ENCODE measurements at regions not wholly inside any gene's neighbourhood (a gene's known extent, or its start where the extent isn't known, plus 50 kb on each side); places are given as distances from the start of the nearest gene placed in this dataset.

DNA sequence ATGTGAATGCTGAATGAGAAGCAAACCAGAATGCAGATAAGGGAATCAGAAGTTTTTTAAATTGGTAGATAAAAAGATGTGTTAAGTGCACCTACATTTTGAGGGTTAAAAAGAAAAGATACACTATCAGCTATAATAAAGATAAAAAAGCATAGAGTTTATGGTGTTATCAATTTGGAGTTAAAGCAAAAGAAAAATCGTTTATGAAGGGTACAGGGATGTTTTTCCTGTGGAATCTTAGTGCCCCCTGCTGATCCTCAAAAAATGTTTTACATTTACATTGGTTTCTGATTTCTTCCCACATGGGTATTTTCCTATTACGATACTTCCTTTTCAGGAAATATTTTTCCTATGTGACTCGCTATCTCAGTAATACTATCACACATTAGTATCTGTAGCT lies 293.5 kb downstream of the MRPL39 start:
- Histone ChIP-seq H3K4me1 (ENCODE audit: low read length) (peaks cover 11% of the 10 kb centered on the region), H3K9ac (ENCODE audit: low read length) (peak overlapping the region; percentile 52), H3K27ac (ENCODE audit: low read length) (no peak overlapping the region), H3K36me3 (replicated peaks; ENCODE audit: low read depth, low read length) (peaks cover 12% of the 10 kb centered on the region), H3K79me2 (ENCODE audit: low read length) (no peaks in the 10 kb centered on the region), H3K4me3 (ENCODE audit: low read length) (peak overlapping the region; percentile 49), H3K27me3 (ENCODE audit: low read depth, low read length) (no peaks in the 10 kb centered on the region), H3K4me2 (ENCODE audit: low read length) (peak overlapping the region; percentile 68), H4K20me1 (ENCODE audit: insufficient read depth, low read length) (no peaks in the 10 kb centered on the region), H2AFZ (ENCODE audit: low read depth, low read length) (peak overlapping the region; percentile 72), H3K9me3 (ENCODE audit: insufficient read depth, low read length) (peaks cover 12% of the 10 kb centered on the region; the same call in 1 of the 2 replicates)
- TF ChIP-seq EZH2phosphoT487 (IDR thresholded peaks at IDR 0.05; ENCODE audit: low read depth), result no peak
- TF ChIP-seq, protein P1, sequence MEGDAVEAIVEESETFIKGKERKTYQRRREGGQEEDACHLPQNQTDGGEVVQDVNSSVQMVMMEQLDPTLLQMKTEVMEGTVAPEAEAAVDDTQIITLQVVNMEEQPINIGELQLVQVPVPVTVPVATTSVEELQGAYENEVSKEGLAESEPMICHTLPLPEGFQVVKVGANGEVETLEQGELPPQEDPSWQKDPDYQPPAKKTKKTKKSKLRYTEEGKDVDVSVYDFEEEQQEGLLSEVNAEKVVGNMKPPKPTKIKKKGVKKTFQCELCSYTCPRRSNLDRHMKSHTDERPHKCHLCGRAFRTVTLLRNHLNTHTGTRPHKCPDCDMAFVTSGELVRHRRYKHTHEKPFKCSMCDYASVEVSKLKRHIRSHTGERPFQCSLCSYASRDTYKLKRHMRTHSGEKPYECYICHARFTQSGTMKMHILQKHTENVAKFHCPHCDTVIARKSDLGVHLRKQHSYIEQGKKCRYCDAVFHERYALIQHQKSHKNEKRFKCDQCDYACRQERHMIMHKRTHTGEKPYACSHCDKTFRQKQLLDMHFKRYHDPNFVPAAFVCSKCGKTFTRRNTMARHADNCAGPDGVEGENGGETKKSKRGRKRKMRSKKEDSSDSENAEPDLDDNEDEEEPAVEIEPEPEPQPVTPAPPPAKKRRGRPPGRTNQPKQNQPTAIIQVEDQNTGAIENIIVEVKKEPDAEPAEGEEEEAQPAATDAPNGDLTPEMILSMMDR (IDR thresholded peaks at IDR 0.05; ENCODE audit: low read depth, low read length), result peak; percentile 61

DNA sequence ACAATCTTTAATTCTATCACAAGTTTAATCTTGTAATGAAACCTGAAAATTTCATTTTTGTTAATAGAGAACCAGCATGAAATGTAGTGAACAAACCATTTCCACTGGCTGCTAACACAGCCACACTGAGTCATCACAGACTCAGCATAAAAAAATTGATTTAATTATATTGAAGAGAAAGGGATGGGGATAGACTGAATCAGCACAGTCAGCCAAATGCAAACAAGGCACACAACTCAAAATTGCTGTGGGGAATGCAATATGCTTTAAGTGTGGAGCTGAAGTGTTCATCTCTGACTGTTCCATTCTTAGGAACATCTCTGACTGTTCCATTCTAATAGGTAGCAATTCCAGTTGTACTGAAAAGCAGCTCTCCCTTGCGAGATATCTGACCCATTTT lies 299.8 kb downstream of the MRPL39 start:
- Histone ChIP-seq H3K9ac (ENCODE audit: low read length) (no peak overlapping the region), H3K27ac (ENCODE audit: low read length) (no peak overlapping the region), H2AFZ (ENCODE audit: low read depth, low read length) (no peak overlapping the region), H3K4me3 (ENCODE audit: low read length) (no peak overlapping the region), H3K9me3 (ENCODE audit: insufficient read depth, low read length) (peaks cover 25% of the 10 kb centered on the region; the same call in 1 of the 2 replicates), H3K4me2 (ENCODE audit: low read length) (no peak overlapping the region), H3K4me1 (ENCODE audit: low read length) (peaks cover 5% of the 10 kb centered on the region; the same call in 1 of the 2 replicates), H3K27me3 (ENCODE audit: low read depth, low read length) (no peaks in the 10 kb centered on the region), H3K36me3 (replicated peaks; ENCODE audit: low read depth, low read length) (peaks cover 40% of the 10 kb centered on the region), H3K79me2 (ENCODE audit: low read length) (no peaks in the 10 kb centered on the region), H4K20me1 (ENCODE audit: insufficient read depth, low read length) (no peaks in the 10 kb centered on the region)
- no peak for TF ChIP-seq EZH2phosphoT487 (IDR thresholded peaks at IDR 0.05; ENCODE audit: low read depth)
- TF ChIP-seq, protein P1 (IDR thresholded peaks at IDR 0.05; ENCODE audit: low read depth, low read length), result no peak

DNA sequence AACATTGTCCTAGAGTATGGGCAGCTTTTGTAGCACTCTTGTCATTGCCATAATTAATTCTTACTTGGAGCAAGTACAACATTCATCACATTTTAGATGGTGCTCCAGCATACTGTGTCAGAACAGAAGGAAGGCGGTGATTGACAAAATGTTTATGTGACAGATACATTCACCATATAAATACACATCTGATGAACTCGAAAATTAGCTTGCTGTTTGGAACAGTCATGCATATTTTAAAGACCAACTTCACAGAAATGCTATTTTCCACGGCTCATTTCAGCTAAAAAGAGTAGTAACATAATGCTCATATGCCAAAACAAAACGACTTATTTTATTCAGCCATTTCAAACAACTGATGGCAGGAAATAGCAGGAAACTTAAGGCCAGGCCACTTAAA lies 302.7 kb downstream of the MRPL39 start:
- H3K4me3 ChIP-seq (ENCODE audit: low read length), result no peak overlapping the region
- no peak overlapping the region for H3K9ac ChIP-seq (ENCODE audit: low read length)
- H3K4me1 ChIP-seq (ENCODE audit: low read length), result peaks cover 34% of the 10 kb centered on the region
- no peak overlapping the region for H3K27ac ChIP-seq (ENCODE audit: low read length)
- H4K20me1 ChIP-seq (ENCODE audit: insufficient read depth, low read length), result no peaks in the 10 kb centered on the region
- no peak overlapping the region for H2AFZ ChIP-seq (ENCODE audit: low read depth, low read length)
- peaks cover 32% of the 10 kb centered on the region for H3K36me3 ChIP-seq (replicated peaks; ENCODE audit: low read depth, low read length)
- TF ChIP-seq EZH2phosphoT487 (IDR thresholded peaks at IDR 0.05; ENCODE audit: low read depth), result no peak
- TF ChIP-seq, protein P1 (IDR thresholded peaks at IDR 0.05; ENCODE audit: low read depth, low read length), result no peak
- H3K27me3 ChIP-seq (ENCODE audit: low read depth, low read length), result no peaks in the 10 kb centered on the region
- no peaks in the 10 kb centered on the region for H3K79me2 ChIP-seq (ENCODE audit: low read length)
- peaks cover 18% of the 10 kb centered on the region; the same call in 1 of the 2 replicates for H3K9me3 ChIP-seq (ENCODE audit: insufficient read depth, low read length)
- H3K4me2 ChIP-seq (ENCODE audit: low read length), result no peak overlapping the region

DNA sequence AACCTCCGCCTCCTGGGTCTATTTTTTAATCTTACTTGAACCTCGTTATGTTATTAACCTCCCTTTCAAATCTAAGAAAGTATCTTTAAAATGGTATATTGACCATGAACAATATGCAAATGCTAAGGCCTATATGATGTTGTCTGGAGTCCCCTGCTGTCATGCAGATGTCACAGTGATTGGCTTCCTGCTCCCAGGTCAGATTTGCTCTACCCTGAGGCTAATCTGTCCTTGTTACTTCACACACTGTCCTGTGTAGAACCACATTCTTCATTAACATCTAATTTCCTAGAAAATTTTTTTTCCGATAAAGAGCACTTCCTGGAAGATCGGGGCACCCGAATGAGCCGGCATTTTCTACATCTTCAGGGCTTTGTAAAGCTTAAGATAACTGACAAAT lies 306.6 kb downstream of the MRPL39 start:
- no peaks in the 10 kb centered on the region for H3K79me2 ChIP-seq (ENCODE audit: low read length)
- peaks cover 46% of the 10 kb centered on the region for H3K4me1 ChIP-seq (ENCODE audit: low read length)
- peak overlapping the region; percentile 30; the same call in 1 of the 2 replicates for H3K9ac ChIP-seq (ENCODE audit: low read length)
- no peaks in the 10 kb centered on the region for H3K9me3 ChIP-seq (ENCODE audit: insufficient read depth, low read length)
- no peaks in the 10 kb centered on the region for H3K27me3 ChIP-seq (ENCODE audit: low read depth, low read length)
- no peaks in the 10 kb centered on the region for H4K20me1 ChIP-seq (ENCODE audit: insufficient read depth, low read length)
- peak overlapping the region; percentile 83 for H3K27ac ChIP-seq (ENCODE audit: low read length)
- peak overlapping the region; percentile 42 for H3K4me3 ChIP-seq (ENCODE audit: low read length)
- H3K36me3 ChIP-seq (replicated peaks; ENCODE audit: low read depth, low read length), result peaks cover 6% of the 10 kb centered on the region
- peak overlapping the region; percentile 55 for H3K4me2 ChIP-seq (ENCODE audit: low read length)
- TF ChIP-seq, protein P1 (IDR thresholded peaks at IDR 0.05; ENCODE audit: low read depth, low read length), result no peak; the same call in 1 of the 2 replicates
- no peak for TF ChIP-seq EZH2phosphoT487 (IDR thresholded peaks at IDR 0.05; ENCODE audit: low read depth)
- 0 out of 2 replicates have a peak overlapping the region, but pooled peaks have one; percentile 61 for H2AFZ ChIP-seq (ENCODE audit: low read depth, low read length)

Measured in OCI-LY3 (cell line).